ENCODE measurements at regions not wholly inside any gene's neighbourhood (a gene's known extent, or its start where the extent isn't known, plus 50 kb on each side); places are given as distances from the start of the nearest gene placed in this dataset.
A peak's percentile ranks its signal among the peaks of the same experiment; 100 is the strongest.

DNA sequence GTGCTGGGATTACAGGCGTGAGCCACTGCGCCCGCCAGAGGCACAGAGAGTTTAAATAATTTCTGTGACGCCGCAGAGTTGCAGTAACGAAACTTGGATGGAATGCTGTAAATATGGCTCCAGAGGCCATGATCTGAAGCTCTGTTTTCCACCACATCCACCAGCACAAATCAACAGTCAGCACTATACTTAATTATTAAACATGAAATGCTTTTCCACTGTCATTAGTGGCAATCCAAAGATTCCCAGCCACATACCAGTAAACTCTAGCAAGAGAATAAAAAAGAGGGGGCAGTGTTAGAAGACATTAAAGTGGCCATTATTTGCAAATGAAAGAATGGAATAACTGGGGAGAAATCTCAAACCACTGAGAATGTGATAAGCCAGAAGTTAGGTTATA is 242.5 kb downstream of the DIRAS2 start:
- DNase-seq = no peak

DNA sequence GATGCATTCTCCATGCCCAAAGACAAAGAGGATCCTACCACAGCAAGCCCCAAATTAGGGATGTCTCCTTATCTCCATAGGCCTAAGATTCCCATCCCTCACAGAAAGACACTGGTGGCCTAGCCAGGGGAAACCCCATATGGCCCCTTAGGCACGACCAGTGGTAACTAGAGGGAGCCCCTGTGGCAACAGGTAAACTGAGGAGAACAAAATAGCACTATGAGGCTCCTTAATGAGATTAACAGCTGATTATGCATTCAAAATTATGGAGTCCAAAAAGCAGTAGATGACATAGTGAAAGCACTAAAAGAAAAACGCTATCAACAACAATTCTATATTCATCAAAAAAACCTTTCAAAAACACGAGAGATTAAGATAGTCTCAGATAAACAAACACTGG is 234.0 kb downstream of the DIRAS2 start:
- DNase-seq = no peak

DNA sequence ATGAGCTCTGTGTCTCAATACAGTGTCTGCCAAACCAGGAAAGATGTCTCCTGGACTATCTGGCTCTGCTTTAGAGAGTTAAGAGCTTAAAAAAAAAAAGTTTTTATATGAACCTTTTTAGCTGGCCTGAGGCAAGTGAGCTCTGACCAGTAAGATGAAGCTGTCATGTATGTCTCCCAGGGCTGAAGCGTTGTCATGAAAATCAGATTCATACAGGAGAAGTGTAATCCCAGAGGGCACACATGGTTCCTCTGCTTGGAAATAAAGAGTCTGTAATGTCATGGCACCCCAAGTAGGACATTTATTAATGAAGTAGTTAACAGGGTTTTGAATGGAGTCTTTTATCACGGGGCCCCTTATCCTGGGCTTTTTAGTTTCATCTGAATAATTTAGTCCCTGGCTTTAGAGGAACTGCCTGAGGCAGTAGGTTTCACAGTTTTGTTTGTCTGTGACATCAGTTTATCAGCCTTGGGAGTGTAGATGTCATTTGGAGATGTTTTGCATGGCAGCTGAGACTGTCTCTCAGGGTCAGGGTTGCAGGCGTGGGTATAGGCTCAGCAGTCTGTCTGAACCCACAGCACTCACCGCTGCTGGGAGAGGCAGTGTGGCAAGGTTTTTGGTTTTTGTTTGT is 223.3 kb downstream of the DIRAS2 start:
- no peak for DNase-seq

DNA sequence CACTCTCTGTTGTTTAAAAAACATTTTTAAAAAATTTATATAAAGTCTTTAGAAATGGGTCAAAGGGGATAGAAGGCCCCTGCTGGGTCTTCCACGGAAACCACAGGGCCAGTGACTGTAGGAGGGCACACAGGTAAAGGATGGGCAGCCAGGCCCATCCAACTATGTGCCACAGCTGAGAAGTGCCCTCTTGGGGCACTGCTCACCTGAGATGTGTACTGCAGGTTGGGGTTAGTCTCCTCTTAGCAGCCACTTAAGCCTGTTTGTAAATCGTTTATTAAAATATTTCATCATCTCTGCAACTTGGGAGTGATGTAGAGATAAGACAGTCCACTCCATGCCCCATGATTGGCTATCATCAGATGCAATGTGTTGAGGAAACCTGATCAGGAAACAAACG is 222.4 kb downstream of the DIRAS2 start:
- DNase-seq = peak; percentile 68

- peak; percentile 94 for DNase-seq
These were observed 221.7 kb downstream of the DIRAS2 start for GRCh38 chr9:90420768-90421513.

- DNase-seq = no peak
These were observed 220.8 kb downstream of the DIRAS2 start for GRCh38 chr9:90421786-90422185.

DNA sequence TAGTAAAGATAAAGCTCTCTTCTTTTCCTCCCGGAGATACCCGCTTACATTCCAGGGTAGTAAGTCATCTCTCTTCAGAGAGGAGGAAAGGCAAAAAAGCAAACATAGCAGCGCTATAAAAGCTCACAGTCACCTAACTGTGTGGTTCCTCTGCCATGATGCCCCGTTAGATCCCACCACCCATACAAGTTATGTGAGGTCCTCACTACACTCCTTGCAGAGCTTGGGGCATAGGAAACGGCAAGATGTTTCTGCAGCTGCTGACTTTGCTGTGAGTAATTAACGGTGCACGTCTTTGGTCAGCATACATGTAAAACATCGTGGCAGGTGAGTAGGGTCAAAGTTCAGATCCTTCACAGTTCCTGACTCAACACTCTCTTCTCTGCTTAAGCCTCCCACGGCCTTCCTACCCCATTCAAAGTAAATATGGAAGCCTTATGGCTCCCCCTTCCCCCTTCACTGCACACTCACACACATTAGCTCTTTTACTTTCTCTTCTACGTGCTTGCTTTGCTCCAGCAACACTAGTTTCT is 218.9 kb downstream of the DIRAS2 start:
- no peak for DNase-seq

GRCh38 chr9:90428517-90428916 is 214.1 kb downstream of the DIRAS2 start:
- DNase-seq = no peak

GRCh38 chr9:90432951-90433350 is 209.7 kb downstream of the DIRAS2 start:
- no peak for DNase-seq

DNA sequence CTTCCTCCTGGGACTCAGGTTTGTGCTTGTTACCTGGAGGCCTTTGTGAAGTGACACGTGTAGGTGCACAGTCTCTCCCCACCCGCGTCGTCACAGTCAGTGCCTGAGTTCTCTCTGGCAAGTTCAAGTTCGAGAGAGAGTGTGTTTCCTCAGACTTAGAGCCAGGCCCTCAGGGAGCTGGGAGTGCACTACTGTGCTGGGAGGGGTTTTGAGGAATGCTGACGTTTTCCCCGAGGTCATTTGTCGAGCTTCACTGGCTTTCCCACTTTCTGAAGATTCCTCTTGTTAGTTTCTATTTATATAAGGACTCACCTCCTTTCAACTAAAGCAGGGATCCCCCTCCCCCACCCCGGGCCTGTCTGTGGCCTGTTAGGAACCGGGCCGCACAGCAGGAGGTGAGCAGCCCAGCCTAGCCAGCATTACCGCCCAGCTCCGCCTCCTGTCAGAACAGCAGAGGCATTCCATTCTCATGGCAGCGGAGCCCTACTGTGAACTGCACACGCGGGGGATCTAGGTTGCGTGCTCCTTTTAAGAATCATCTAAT is 209.2 kb downstream of the DIRAS2 start:
- DNase-seq = no peak

DNA sequence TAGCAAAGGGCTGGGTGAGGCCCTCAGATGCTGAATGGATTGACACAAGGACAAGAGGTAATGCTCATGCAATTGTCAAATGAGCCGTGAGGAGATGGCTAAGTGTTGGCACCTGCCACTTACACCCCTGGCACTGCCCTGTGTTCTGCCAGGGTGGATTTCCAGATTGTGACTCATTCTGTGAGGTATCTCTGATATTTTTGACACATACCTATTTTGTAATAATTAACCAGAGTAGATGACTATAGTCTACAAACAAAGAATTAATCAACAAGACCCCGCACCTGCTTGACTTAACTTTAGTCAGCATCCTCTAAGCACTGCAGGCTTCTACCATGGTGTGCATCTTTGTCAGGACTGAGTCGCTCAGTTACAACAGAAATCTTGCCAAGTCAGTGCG is 200.8 kb downstream of the DIRAS2 start:
- DNase-seq = peak; percentile 51

GRCh38 chr9:90442723-90443122 is 199.9 kb downstream of the DIRAS2 start:
- DNase-seq = no peak

DNA sequence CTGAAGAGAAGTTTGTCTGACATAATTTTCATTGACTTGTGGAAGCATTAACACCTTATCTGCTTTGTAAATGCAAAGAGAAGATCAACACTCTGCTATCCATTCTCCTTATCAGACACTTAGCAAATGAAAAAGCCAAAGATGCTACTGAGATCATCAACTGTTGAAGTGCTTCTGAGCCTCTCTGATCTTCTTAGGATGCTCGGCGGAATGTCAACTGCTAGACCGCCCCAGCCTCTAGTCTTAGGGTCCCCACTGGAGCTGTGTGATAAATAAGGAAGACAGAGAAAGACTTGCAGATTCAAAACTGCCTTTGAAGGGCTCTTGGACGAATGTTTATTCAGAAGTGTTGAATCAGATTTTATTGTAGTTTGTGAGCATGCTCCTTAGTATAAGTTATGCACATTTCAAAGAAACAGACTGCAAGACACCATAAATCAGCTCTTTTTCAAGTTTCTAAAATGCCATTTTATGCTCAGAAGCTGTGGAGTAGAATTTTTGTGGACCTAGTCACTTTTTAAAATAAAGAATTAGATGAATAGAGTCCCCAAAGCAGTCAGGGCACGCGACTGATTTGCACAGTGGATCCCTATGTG is 197.9 kb downstream of the DIRAS2 start:
- no peak for DNase-seq

DNA sequence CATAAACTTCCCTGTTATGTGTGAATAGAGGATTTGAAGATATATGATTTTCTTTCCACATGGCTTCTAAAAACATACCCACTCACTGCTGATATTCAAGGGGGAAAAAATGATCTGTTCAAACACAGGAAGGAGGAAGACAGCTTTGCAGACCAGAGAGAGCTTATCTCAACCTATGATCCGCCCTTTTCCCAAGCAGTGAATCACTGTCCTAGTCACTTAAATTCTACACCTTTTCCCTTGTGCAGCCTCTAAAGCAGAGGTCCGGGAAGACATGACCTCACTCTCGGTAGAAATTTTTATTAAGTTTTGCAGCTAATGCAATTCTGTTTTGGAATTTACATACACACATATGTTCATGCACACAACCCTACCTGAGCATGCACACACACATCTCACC is 197.2 kb downstream of the DIRAS2 start:
- no peak for DNase-seq

GRCh38 chr9:90446200-90446948 is 196.2 kb downstream of the DIRAS2 start:
- DNase-seq = no peak

GRCh38 chr9:90447773-90448172 is 194.9 kb downstream of the DIRAS2 start:
- no peak for DNase-seq

GRCh38 chr9:90449213-90449925 is 193.3 kb downstream of the DIRAS2 start:
- DNase-seq = peak; percentile 72

DNA sequence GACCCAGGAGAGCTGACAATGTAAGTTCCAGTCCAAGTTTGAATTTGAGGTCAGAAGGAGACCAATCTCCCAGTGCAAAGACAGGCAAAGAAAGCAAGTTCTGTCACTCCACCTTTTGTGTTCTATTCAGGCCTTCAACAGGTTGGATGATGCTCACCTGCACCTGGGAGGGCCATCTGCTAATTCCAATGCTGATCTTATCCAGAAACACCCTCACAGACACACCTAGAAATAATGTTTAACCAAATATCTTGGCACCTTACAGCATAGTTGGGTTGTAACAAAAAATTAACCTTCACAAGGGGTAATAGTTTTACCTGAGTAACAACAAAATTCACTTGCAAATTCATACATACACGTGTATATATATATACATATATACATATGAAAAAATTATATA is 190.8 kb downstream of the DIRAS2 start:
- no peak for DNase-seq

GRCh38 chr9:90455316-90455715 is 187.3 kb downstream of the DIRAS2 start:
- DNase-seq = no peak

- no peak for DNase-seq
These were observed 185.0 kb downstream of the DIRAS2 start for GRCh38 chr9:90457386-90458190.

DNA sequence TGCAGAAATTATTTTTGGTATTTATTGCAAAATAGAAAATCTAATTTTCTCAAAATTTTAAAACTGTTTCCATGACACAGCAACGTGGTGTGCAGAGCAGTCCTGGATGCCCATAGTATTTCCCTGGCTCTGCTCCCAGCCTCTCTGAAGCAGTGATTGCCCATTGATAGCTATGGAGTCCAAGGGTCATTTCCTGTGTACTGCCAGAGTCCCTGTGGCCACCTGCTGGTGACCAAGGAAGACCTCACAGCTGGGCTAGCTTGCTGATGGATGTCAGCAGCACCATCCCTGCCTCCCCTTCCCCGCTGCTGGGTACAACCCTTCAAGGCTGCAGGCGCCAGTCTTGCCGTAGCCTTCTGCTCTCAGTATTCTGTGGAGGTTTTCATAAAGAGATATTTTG is 184.1 kb downstream of the DIRAS2 start:
- DNase-seq = peak; percentile 30

- no peak for DNase-seq
These were observed 183.3 kb downstream of the DIRAS2 start for GRCh38 chr9:90459321-90459720.

Data from NCI-H2029 (cell line).